Sigmoid colon (tissue), 4 donors: ENCODE measurements at regions not wholly inside any gene's neighbourhood (a gene's known extent, or its start where the extent isn't known, plus 50 kb on each side); places are given as distances from the start of the nearest gene placed in this dataset.
"Not testable (repeated sequence)": the region's sequence is repeated elsewhere in the genome, so short reads cannot be mapped to it uniquely, and the experiment has no call there.

Experiments
- EP300 ChIP-seq, 4 donors: sonication (generic); formaldehyde crosslinking; IDR thresholded peaks; one replicate each; pipeline ENCODE4 v1.6.1; 2017; ENCODE audit warnings: antibody characterized with exemption in 4 of 4
- POLR2A ChIP-seq, 2 donors: fragments of 450-650 bp; IDR thresholded peaks; one replicate each; pipeline ENCODE4 v1.6.1; 2016; ENCODE audit warnings: antibody characterized with exemption in 2 of 2, mild to moderate bottlenecking in 2 of 2, moderate library complexity in 2 of 2
- POLR2AphosphoS5 ChIP-seq, 4 donors: sonication (generic); formaldehyde crosslinking; IDR thresholded peaks; one replicate each; pipeline ENCODE4 v1.6.1; 2017; ENCODE audit warnings: antibody characterized with exemption in 4 of 4
- TF ChIP-seq, protein P1 (sequence below), 4 experiments: fragments of 450-650 bp in 3 of 4; fragments of 200-600 bp in 1 of 4; IDR thresholded peaks; one replicate each; pipeline ENCODE4 v1.5.1; 2016 to 2019; ENCODE audit warnings: antibody characterized with exemption in 4 of 4, mild to moderate bottlenecking in 3 of 4, moderate library complexity in 2 of 4

DNA sequence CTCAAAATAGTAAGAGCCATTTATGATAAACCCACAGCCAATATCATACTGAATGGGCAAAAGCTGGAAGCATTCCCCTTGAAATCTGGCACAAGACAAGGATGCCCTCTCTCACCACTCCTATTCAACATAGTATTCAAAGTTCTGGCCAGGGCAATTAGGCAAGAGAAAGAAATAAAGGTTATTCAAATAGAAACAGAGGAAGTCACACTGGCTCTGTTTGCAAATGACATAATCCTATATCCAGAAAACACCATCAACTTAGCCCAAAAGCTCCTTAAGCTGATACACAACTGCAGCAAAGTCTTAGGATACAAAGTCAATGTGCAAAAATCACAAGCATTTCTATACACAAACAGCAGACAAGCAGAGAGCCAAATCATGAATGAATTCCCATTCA, 49.8 kb upstream of the HIVEP3 start:
- TF ChIP-seq POLR2A, POLR2AphosphoS5, EP300 (IDR thresholded peaks at IDR 0.05): not testable (repeated sequence)
- TF ChIP-seq, protein P1, sequence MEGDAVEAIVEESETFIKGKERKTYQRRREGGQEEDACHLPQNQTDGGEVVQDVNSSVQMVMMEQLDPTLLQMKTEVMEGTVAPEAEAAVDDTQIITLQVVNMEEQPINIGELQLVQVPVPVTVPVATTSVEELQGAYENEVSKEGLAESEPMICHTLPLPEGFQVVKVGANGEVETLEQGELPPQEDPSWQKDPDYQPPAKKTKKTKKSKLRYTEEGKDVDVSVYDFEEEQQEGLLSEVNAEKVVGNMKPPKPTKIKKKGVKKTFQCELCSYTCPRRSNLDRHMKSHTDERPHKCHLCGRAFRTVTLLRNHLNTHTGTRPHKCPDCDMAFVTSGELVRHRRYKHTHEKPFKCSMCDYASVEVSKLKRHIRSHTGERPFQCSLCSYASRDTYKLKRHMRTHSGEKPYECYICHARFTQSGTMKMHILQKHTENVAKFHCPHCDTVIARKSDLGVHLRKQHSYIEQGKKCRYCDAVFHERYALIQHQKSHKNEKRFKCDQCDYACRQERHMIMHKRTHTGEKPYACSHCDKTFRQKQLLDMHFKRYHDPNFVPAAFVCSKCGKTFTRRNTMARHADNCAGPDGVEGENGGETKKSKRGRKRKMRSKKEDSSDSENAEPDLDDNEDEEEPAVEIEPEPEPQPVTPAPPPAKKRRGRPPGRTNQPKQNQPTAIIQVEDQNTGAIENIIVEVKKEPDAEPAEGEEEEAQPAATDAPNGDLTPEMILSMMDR (IDR thresholded peaks at IDR 0.05), result not testable (repeated sequence)
